PC-9 (cell line): ENCODE measurements at regions not wholly inside any gene's neighbourhood (a gene's known extent, or its start where the extent isn't known, plus 50 kb on each side); places are given as distances from the start of the nearest gene placed in this dataset.

ENCODE experiments used
- BruUV-seq: library from RNA; stranded (reverse); fragments of 400-500 nt; replicated peaks from 2 replicates; lab custom pipeline; 2021; lab: Mats Ljungman, UMichigan
- CTCF ChIA-PET: fragments of 300-600 bp; sonication (Branson Sonifier 250); formaldehyde crosslinking; loops from one replicate; lab custom pipeline; 2022; ENCODE audit warnings: antibody characterized with exemption; lab: Charles Lee
- POLR2A ChIA-PET: fragments of 300-600 bp; sonication (Branson Sonifier 250); formaldehyde crosslinking; loops from one replicate; lab custom pipeline; 2022; ENCODE audit warnings: antibody characterized with exemption; ENCODE audit not compliant: unreplicated experiment; lab: Charles Lee
- DNase-seq, 2 experiments: peaks; one replicate each; pipeline versions ENCODE4 v3.0.0 to v3.0.0-alpha.2; 2015 to 2022; ENCODE audit warnings: mixed read lengths in 1 of 2
- H2AFZ ChIP-seq: fragments of 200-600 bp; sonication (generic); 2 replicates; pipeline ENCODE4 v1.8.1; 2017; ENCODE audit warnings: antibody characterized with exemption
- H3F3A ChIP-seq: fragments of 200-600 bp; sonication (generic); 2 replicates; pipeline ENCODE4 v1.8.1; 2017; ENCODE audit warnings: antibody characterized with exemption, mild to moderate bottlenecking, low read depth; ENCODE audit not compliant: insufficient read depth
- H3K27ac ChIP-seq: fragments of 200-600 bp; sonication (generic); 2 replicates; pipeline ENCODE4 v1.6.1; 2016; ENCODE audit warnings: mixed run types
- H3K27me3 ChIP-seq: fragments of 200-600 bp; sonication (generic); 2 replicates; pipeline ENCODE4 v1.6.1; 2016; ENCODE audit warnings: low read depth, mixed run types; ENCODE audit not compliant: insufficient read depth
- H3K36me3 ChIP-seq: fragments of 200-600 bp; sonication (generic); 2 replicates; pipeline ENCODE4 v1.6.1; 2016; ENCODE audit warnings: low read depth, mixed run types
- H3K4me1 ChIP-seq: fragments of 200-600 bp; sonication (generic); replicated peaks from 2 replicates; pipeline ENCODE4 v1.6.1; 2016; ENCODE audit warnings: mixed run types; ENCODE audit not compliant: insufficient read depth
- H3K4me2 ChIP-seq: fragments of 200-600 bp; sonication (generic); 2 replicates; pipeline ENCODE4 v1.6.1; 2017; ENCODE audit warnings: mixed run types
- H3K4me3 ChIP-seq: fragments of 200-600 bp; sonication (generic); 2 replicates; pipeline ENCODE4 v1.6.1; 2016; ENCODE audit warnings: mixed run types
- H3K79me2 ChIP-seq: fragments of 200-600 bp; sonication (generic); 2 replicates; pipeline ENCODE4 v1.6.1; 2017; ENCODE audit warnings: low read depth, mixed run types
- H3K9me2 ChIP-seq: fragments of 200-600 bp; sonication (generic); 2 replicates; pipeline ENCODE4 v1.8.1; 2017; ENCODE audit warnings: mild to moderate bottlenecking; ENCODE audit not compliant: insufficient read depth
- H3K9me3 ChIP-seq: fragments of 200-600 bp; sonication (generic); 2 replicates; pipeline ENCODE4 v1.8.1; 2016; ENCODE audit warnings: low read depth; ENCODE audit not compliant: insufficient read depth
- H4K20me1 ChIP-seq: fragments of 200-600 bp; sonication (generic); 2 replicates; pipeline ENCODE4 v1.8.1; 2017; ENCODE audit not compliant: insufficient read depth
- CTCF ChIP-seq: fragments of 200-600 bp; sonication (generic); conservative IDR thresholded peaks from 2 replicates; pipeline ENCODE4 v1.6.1; 2017; ENCODE audit warnings: mixed run types, antibody characterized with exemption, mild to moderate bottlenecking, moderate library complexity
- EZH2 ChIP-seq: fragments of 200-600 bp; sonication (generic); IDR thresholded peaks from 2 replicates; pipeline ENCODE4 v1.8.0; 2017; ENCODE audit warnings: antibody characterized with exemption, low read depth
- intact Hi-C: fragments of 100-400 bp; cut with micrococcal nuclease; formaldehyde crosslinking; loops from one replicate; pipeline ENCODE4 v1.10.0; 2022; ENCODE audit not compliant: unreplicated experiment

GRCh38 chrX:25618248-25618647 lies 519.9 kb upstream of the MAGEB18 start:
- Histone ChIP-seq H3K27ac (no peak overlapping the region), H3K36me3 (no peaks in the 10 kb centered on the region), H3K4me1 (no peaks in the 10 kb centered on the region), H3K9me3 (no peaks in the 10 kb centered on the region), H3K79me2 (no peaks in the 10 kb centered on the region), H3K9me2 (no peaks in the 10 kb centered on the region), H3K4me3 (no peak overlapping the region), H3F3A (no peaks in the 10 kb centered on the region), H2AFZ (no peak overlapping the region), H4K20me1 (no peaks in the 10 kb centered on the region), H3K4me2 (no peak overlapping the region), H3K27me3 (no peaks in the 10 kb centered on the region)
- DNase-seq, result no peak
- intact Hi-C loops, result no loop called here
- POLR2A ChIA-PET, result no interaction called here
- no TSS peak for BruUV-seq
- CTCF ChIA-PET, result no interaction called here
- TF ChIP-seq CTCF, result no peak
- TF ChIP-seq EZH2, result no peak

DNA sequence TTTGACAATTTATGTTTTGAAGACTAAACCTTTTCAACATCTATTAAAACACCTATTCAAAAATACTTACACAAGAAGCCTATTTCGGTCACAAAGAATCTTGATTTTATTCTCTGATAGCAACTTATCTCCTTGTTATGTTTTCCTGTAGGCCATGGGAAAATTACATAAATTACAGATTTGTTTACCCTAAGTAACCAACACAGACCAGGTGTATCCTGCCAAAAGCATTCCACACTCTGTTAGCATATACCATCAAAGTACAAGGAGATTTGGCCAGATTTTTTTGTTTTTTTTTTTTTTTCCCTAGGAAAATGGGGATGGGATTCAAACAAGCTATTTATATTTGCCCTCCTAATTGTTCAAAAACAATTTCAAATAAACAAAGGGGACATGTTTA lies 497.9 kb upstream of the MAGEB18 start:
- ChIA-PET CTCF (no interaction called here), POLR2A (no interaction called here)
- H3K27me3 ChIP-seq, result no peaks in the 10 kb centered on the region
- H4K20me1 ChIP-seq, result no peaks in the 10 kb centered on the region
- H3K4me3 ChIP-seq, result no peak overlapping the region
- no peak overlapping the region for H3K4me2 ChIP-seq
- no peaks in the 10 kb centered on the region for H3K79me2 ChIP-seq
- no TSS peak for BruUV-seq
- TF ChIP-seq EZH2 (no peak), CTCF (no peak)
- DNase-seq, result no peak
- no peak overlapping the region for H2AFZ ChIP-seq
- H3K4me1 ChIP-seq, result no peaks in the 10 kb centered on the region
- no peaks in the 10 kb centered on the region for H3F3A ChIP-seq
- no peaks in the 10 kb centered on the region for H3K36me3 ChIP-seq
- no peak overlapping the region for H3K27ac ChIP-seq
- intact Hi-C loops, result no loop called here
- no peaks in the 10 kb centered on the region for H3K9me3 ChIP-seq
- H3K9me2 ChIP-seq, result no peaks in the 10 kb centered on the region

DNA sequence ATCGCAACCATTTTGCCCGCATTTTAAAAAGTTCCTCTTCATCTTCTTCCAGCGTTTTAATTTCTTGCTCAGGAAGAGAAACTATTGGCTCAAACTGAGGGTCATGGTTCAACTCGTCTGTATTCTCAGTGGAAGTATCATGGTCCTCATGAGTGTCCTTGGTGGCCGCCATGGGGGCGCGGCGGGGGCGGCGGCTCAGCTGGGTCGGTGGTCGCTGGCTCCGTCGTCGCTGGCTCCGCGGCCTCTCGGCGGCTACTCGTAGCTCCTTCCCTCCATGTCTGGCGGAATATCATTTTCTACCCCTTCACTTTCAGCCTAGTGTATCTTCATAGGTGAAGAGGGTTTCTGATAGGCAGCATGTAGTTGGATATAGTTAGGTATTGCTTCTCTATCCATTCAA lies 492.0 kb upstream of the MAGEB18 start:
- H4K20me1 ChIP-seq, result no peaks in the 10 kb centered on the region
- H3F3A ChIP-seq, result no peaks in the 10 kb centered on the region
- H2AFZ ChIP-seq, result no peak overlapping the region
- BruUV-seq, result no TSS peak
- CTCF ChIA-PET, result no interaction called here
- H3K27ac ChIP-seq, result no peak overlapping the region
- intact Hi-C loops, result no loop called here
- no peaks in the 10 kb centered on the region for H3K79me2 ChIP-seq
- no peaks in the 10 kb centered on the region for H3K36me3 ChIP-seq
- POLR2A ChIA-PET, result no interaction called here
- no peaks in the 10 kb centered on the region for H3K9me2 ChIP-seq
- H3K4me1 ChIP-seq, result no peaks in the 10 kb centered on the region
- no peaks in the 10 kb centered on the region for H3K9me3 ChIP-seq
- no peak overlapping the region for H3K4me3 ChIP-seq
- no peak for DNase-seq
- H3K4me2 ChIP-seq, result no peak overlapping the region
- no peak for TF ChIP-seq CTCF
- no peak for TF ChIP-seq EZH2
- no peaks in the 10 kb centered on the region for H3K27me3 ChIP-seq
